ENCODE measurements at regions not wholly inside any gene's neighbourhood (a gene's known extent, or its start where the extent isn't known, plus 50 kb on each side); places are given as distances from the start of the nearest gene placed in this dataset.

DNA sequence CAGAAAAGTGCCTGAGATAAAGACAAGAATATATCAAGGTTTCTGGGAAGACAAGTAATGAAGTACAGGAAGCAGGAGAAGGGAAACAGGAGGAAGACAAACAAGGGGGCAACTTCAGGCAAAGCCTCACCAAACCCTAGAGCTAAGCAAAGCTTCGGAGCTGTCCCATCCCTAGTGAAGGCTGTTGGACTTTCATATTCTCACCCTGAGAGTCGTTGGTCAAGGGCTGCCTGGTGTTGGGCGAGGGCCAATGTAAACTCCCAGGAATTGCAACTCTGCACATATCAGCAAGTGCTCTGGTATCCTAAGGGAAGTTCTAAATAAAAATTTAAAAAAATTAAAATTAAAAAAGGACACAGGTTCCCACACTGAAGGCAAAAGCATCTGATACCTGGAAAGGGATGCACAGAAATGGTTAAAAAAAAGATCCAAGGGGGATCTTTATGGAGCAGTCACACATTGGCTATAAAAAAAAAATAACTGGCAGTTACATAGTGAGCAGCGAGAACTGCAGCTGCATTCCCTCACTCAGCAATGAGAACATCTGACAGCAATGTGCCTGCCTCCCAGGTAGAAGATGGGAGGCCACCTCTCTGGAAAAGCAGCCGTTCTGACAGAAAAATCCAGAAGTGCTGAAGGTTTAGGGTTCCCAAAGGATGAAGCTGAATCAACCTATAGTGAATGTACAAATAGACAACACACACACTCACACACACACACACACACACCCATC lies 304.7 kb downstream of the WDR11 start:
- Histone ChIP-seq H3K9me3 (no peaks in the 10 kb centered on the region), H3K4me3 (no peak overlapping the region), H3K9ac (no peak overlapping the region), H4K20me1 (no peaks in the 10 kb centered on the region), H3K27ac (no peak overlapping the region), H3K4me1 (no peaks in the 10 kb centered on the region), H3K27me3 (no peaks in the 10 kb centered on the region), H3K36me3 (no peaks in the 10 kb centered on the region), H3K4me2 (no peak overlapping the region)
- TF ChIP-seq Cebpa-rat (IDR thresholded peaks at IDR 0.05) = no peak

DNA sequence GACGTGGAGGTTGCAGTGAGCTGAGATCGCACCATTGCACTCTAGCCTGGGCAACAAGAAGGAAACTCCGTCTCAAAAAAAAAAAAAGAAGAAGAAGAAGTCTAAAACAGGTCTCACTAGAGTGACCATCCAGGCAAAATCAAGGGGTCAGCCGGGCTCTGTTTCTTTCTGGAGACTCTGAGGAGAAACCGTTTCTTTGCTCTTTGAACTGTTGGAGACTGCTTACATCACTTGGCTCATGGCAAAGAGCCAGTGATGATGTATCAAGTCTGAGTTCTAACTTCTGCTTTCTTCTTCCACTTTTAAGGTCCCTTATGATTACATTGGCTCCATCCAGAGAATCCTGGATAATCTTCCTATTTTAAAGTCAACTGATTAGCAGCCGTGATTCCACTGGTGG lies 306.8 kb downstream of the WDR11 start:
- Histone ChIP-seq H3K4me2 (no peak overlapping the region), H4K20me1 (no peaks in the 10 kb centered on the region), H3K27me3 (no peaks in the 10 kb centered on the region), H3K27ac (no peak overlapping the region), H3K9ac (no peak overlapping the region), H3K4me1 (no peaks in the 10 kb centered on the region), H3K36me3 (no peaks in the 10 kb centered on the region), H3K9me3 (no peaks in the 10 kb centered on the region), H3K4me3 (no peak overlapping the region)
- TF ChIP-seq Cebpa-rat (IDR thresholded peaks at IDR 0.05) = no peak

GRCh38 chr10:121158988-121159579 lies 307.9 kb downstream of the WDR11 start:
- no peak overlapping the region for H3K27ac ChIP-seq
- H4K20me1 ChIP-seq = no peaks in the 10 kb centered on the region
- H3K36me3 ChIP-seq = no peaks in the 10 kb centered on the region
- H3K27me3 ChIP-seq = no peaks in the 10 kb centered on the region
- no peak overlapping the region for H3K9ac ChIP-seq
- no peak overlapping the region for H3K4me2 ChIP-seq
- peaks cover 5% of the 10 kb centered on the region; the same call in 1 of the 2 replicates for H3K9me3 ChIP-seq
- H3K4me3 ChIP-seq = no peak overlapping the region
- H3K4me1 ChIP-seq = no peaks in the 10 kb centered on the region
- no peak for TF ChIP-seq Cebpa-rat (IDR thresholded peaks at IDR 0.05)

GRCh38 chr10:121159670-121160069 lies 308.5 kb downstream of the WDR11 start:
- TF ChIP-seq Cebpa-rat (IDR thresholded peaks at IDR 0.05) = no peak
- peaks cover 6% of the 10 kb centered on the region; the same call in 1 of the 2 replicates for H3K9me3 ChIP-seq
- no peak overlapping the region for H3K4me3 ChIP-seq
- no peaks in the 10 kb centered on the region for H3K4me1 ChIP-seq
- H3K27me3 ChIP-seq = no peaks in the 10 kb centered on the region
- H3K36me3 ChIP-seq = no peaks in the 10 kb centered on the region
- H3K4me2 ChIP-seq = no peak overlapping the region
- H3K9ac ChIP-seq = no peak overlapping the region
- H4K20me1 ChIP-seq = no peaks in the 10 kb centered on the region
- H3K27ac ChIP-seq = no peak overlapping the region

DNA sequence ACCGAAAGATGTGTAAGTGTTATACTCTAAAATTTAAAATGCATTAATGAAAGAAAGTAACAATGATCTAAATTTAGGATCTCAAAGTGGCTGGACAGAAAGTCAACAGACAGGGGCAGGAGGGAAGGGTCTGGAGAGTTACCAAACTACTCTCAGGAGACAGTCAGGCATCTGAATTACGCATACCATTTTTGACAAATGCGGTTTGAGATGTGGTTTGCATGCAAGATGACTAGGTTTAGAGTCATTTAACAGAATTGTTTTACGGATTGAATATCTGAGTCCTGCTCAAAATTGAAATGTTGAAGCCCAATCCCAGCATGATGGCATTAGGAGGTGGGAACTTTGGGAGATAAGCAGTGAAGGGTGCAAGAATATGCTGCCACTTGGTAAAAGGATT lies 314.1 kb downstream of the WDR11 start:
- Histone ChIP-seq H3K27me3 (no peaks in the 10 kb centered on the region), H3K36me3 (no peaks in the 10 kb centered on the region), H3K4me2 (no peak overlapping the region), H3K27ac (no peak overlapping the region), H3K9ac (no peak overlapping the region), H3K9me3 (peaks cover 6% of the 10 kb centered on the region; the same call in 1 of the 2 replicates), H3K4me1 (no peaks in the 10 kb centered on the region), H4K20me1 (no peaks in the 10 kb centered on the region), H3K4me3 (no peak overlapping the region)
- no peak for TF ChIP-seq Cebpa-rat (IDR thresholded peaks at IDR 0.05)

- no peak for TF ChIP-seq Cebpa-rat (IDR thresholded peaks at IDR 0.05)
- no peak overlapping the region for H3K4me3 ChIP-seq
- no peak overlapping the region for H3K9ac ChIP-seq
Measured at GRCh38 chr10:121167534-121168243, 316.5 kb downstream of the WDR11 start.

GRCh38 chr10:121168545-121169216 lies 317.5 kb downstream of the WDR11 start:
- H3K9me3 ChIP-seq = peaks cover 5% of the 10 kb centered on the region; the same call in 1 of the 2 replicates
- H3K9ac ChIP-seq = no peak overlapping the region
- no peak overlapping the region for H3K4me3 ChIP-seq
- no peak overlapping the region for H3K27ac ChIP-seq
- no peaks in the 10 kb centered on the region for H3K36me3 ChIP-seq
- no peaks in the 10 kb centered on the region for H3K4me1 ChIP-seq
- H4K20me1 ChIP-seq = no peaks in the 10 kb centered on the region
- no peak overlapping the region for H3K4me2 ChIP-seq
- no peak for TF ChIP-seq Cebpa-rat (IDR thresholded peaks at IDR 0.05)
- no peaks in the 10 kb centered on the region for H3K27me3 ChIP-seq

More at GRCh38 chr10:121167534-121168243, 316.5 kb downstream of the WDR11 start:
- no peaks in the 10 kb centered on the region for H3K4me1 ChIP-seq
- H3K27me3 ChIP-seq = no peaks in the 10 kb centered on the region
- H3K4me2 ChIP-seq = no peak overlapping the region
- no peak overlapping the region for H3K27ac ChIP-seq
- H4K20me1 ChIP-seq = no peaks in the 10 kb centered on the region
- peaks cover 6% of the 10 kb centered on the region; the same call in 1 of the 2 replicates for H3K9me3 ChIP-seq
- H3K36me3 ChIP-seq = no peaks in the 10 kb centered on the region

DNA sequence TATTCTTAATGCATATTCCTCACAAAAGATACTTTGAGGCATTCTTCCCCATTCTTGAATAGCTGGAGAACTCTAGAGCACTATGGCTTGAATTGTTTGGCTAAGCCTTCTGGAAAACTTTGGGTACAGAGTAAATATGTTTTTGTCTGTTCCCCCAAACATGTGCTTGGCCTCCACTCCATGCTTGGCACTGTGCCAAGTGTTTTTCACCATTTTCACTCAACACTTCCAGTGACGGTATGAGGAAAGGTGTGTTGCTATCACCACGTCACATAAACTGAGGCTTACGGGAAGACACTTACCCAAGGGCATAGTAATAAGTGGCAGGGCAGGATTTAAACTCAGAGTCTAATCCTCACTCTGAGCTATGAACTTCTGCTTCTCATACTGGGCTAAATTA lies 318.2 kb downstream of the WDR11 start:
- Histone ChIP-seq H3K27me3 (no peaks in the 10 kb centered on the region), H3K36me3 (no peaks in the 10 kb centered on the region), H3K27ac (no peak overlapping the region), H4K20me1 (no peaks in the 10 kb centered on the region), H3K9me3 (no peaks in the 10 kb centered on the region), H3K4me1 (no peaks in the 10 kb centered on the region), H3K9ac (no peak overlapping the region), H3K4me3 (no peak overlapping the region), H3K4me2 (no peak overlapping the region)
- no peak for TF ChIP-seq Cebpa-rat (IDR thresholded peaks at IDR 0.05)

DNA sequence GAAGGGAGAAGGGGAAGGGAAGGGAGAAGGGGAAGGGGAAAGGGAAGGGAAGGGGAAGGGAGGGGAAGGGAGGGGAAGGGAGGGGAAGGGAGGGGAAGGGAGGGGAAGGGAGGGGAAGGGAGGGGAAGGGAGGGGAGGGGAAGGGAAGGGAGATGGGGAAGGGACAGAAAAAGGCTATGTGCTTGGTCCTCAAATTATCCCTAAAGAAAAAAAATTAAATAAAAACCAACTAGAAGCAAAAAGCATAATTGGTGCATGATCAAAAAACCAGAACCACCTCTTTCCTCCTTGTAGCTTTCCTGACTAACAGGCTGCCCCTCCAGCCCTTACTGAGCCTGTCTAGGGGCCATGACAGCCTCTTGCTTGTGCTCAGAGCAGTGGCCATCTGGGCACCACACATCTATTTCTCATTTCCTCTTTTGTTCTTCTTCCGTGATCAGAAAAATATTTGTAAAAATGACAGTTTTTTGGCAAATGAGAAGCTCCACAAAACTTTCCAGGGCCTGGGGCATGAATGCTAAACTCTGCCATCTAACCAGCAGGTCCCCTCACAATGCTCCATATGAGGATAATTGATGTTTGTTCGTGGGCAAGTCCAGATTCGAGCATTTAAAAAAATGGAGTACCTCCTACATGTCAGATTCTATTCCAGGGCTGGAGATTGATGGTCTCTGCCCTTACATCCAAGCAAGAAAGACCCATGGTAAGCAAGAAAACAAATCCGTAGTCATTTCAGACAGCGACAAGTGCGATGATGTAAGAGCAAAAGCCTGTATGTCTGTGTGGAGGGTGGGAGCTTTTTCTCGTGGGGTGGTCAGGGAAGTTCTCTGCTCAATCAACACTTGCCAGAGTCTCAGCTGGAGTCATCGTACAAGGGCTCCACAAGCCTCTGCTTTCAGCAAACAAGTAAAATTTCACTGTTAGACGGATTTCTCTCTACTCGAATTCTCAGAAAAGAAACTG lies 320.9 kb downstream of the WDR11 start:
- Histone ChIP-seq H4K20me1 (no peaks in the 10 kb centered on the region), H3K4me3 (no peak overlapping the region), H3K36me3 (no peaks in the 10 kb centered on the region), H3K27me3 (no peaks in the 10 kb centered on the region), H3K27ac (no peak overlapping the region), H3K9ac (no peak overlapping the region), H3K4me2 (no peak overlapping the region), H3K9me3 (no peaks in the 10 kb centered on the region), H3K4me1 (no peaks in the 10 kb centered on the region)
- no peak for TF ChIP-seq Cebpa-rat (IDR thresholded peaks at IDR 0.05)

Measured in BLaER1 (cell line).